Dendritic cell treated with granulocyte-macrophage colony-stimulating factor and Interleukin-4, amounts not matched to agents 40 ng/mL and 50 ng/mL, for 4 days (primary cell): ENCODE measurements at regions not wholly inside any gene's neighbourhood (a gene's known extent, or its start where the extent isn't known, plus 50 kb on each side); places are given as distances from the start of the nearest gene placed in this dataset.

Experiments
- H3K27ac Mint-ChIP-seq: one replicate; pipeline ENCODE4 v1.8.0; 2022; ENCODE audit warnings: mild to moderate bottlenecking, mixed read lengths
- H3K27me3 Mint-ChIP-seq: one replicate; pipeline ENCODE4 v1.8.0; 2022; ENCODE audit warnings: mild to moderate bottlenecking, mixed read lengths
- H3K36me3 Mint-ChIP-seq: one replicate; pipeline ENCODE4 v1.8.0; 2022; ENCODE audit warnings: low read depth, mixed read lengths
- H3K4me1 Mint-ChIP-seq: one replicate; pipeline ENCODE4 v1.8.0; 2022; ENCODE audit warnings: low read depth, mixed read lengths
- H3K4me3 Mint-ChIP-seq: one replicate; pipeline ENCODE4 v1.8.0; 2022; ENCODE audit warnings: mild to moderate bottlenecking, moderate library complexity, mixed read lengths
- H3K9me3 Mint-ChIP-seq: one replicate; pipeline ENCODE4 v1.8.0; 2022; ENCODE audit warnings: mixed read lengths
- intact Hi-C: fragments of 100-400 bp; cut with micrococcal nuclease; formaldehyde crosslinking; loops from one replicate; pipeline ENCODE4 v1.15.0; 2022

GRCh38 chr6:14972379-14973067, 273.3 kb upstream of the JARID2 start:
- Mint-ChIP-seq H3K36me3 (peaks cover 7% of the 10 kb centered on the region), H3K4me1 (peaks cover 42% of the 10 kb centered on the region), H3K27ac (peak overlapping the region; percentile 63), H3K4me3 (no peak overlapping the region), H3K9me3 (peaks cover 9% of the 10 kb centered on the region), H3K27me3 (no peaks in the 10 kb centered on the region)
- intact Hi-C loops = no loop called here

DNA sequence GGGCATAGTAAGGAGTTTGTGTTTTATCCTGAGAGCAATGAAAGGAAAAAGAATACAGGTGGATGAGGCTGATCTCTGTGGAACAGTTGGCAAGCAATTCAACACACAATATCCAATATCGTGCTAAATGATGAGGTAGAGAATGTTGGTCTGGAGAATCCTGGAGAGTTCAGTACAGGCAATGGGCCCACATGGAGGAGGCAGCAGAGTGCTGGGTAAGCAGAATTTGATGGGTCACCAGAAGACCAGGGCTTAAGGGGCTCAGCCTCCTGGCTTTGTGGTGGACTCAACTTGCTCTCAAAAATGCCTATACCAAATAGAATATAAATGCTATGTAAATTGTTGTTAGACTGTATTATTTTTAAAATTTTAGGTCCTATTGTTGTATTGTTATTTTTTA, 271.5 kb upstream of the JARID2 start:
- Mint-ChIP-seq H3K36me3 (peaks cover 2% of the 10 kb centered on the region), H3K9me3 (peaks cover 3% of the 10 kb centered on the region), H3K4me1 (peaks cover 36% of the 10 kb centered on the region), H3K4me3 (no peak overlapping the region), H3K27me3 (no peaks in the 10 kb centered on the region), H3K27ac (no peak overlapping the region)
- intact Hi-C loops = no loop called here

DNA sequence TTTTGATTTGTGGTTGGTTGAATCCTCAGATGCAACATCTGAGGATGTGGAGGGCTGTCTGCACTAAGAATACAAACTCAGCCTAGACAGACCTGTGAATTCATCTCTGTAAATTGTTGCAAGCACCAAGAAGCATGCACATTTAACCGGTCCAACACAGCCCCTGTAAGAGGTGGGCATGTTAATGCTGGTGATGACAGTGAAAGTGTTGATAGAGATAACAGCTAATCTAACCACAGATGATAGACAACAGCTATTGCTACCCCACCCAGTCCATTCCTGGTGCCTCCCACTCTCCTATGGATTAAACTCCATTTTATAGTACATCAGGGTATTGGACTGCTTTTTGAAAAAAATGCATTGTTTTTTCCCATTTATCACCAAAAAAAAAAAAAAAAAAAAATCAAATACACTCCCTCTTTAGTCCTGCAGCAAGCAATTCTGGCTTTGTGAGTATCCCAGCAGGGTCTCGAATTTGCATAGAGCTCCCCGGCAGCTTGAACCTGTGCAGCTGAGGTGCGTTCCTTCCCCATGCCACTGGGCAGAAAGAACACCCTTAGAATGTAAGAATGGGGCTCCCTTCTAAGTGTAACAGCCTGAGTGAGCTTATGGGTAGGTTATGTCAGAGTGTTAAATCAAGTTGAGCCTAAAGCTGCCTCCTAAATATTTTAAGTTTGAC, 270.9 kb upstream of the JARID2 start:
- no peaks in the 10 kb centered on the region for H3K9me3 Mint-ChIP-seq
- no peak overlapping the region for H3K27ac Mint-ChIP-seq
- intact Hi-C loops = no loop called here
- no peaks in the 10 kb centered on the region for H3K27me3 Mint-ChIP-seq
- H3K36me3 Mint-ChIP-seq = no peaks in the 10 kb centered on the region
- no peak overlapping the region for H3K4me3 Mint-ChIP-seq
- H3K4me1 Mint-ChIP-seq = peaks cover 30% of the 10 kb centered on the region

DNA sequence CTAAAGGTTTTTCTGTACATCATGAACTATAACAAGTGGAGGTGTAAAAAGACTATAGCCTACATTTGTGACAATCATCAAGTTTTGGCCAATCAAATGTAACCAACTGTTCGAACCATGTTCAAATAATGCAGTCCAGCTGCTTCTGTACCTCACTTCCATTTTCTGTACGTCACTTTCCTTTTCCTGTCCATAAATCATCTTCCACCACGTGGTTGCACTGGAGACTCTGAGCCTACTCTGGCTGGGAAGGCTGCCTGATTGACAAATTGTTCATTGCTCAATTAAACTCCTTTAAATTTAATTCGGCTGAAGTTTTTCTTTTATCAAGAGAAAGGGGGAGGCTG, 270.4 kb upstream of the JARID2 start:
- Mint-ChIP-seq H3K4me3 (no peak overlapping the region), H3K27me3 (no peaks in the 10 kb centered on the region), H3K36me3 (no peaks in the 10 kb centered on the region), H3K27ac (peak overlapping the region; percentile 50), H3K9me3 (no peaks in the 10 kb centered on the region), H3K4me1 (peaks cover 28% of the 10 kb centered on the region)
- intact Hi-C loops = no loop called here

DNA sequence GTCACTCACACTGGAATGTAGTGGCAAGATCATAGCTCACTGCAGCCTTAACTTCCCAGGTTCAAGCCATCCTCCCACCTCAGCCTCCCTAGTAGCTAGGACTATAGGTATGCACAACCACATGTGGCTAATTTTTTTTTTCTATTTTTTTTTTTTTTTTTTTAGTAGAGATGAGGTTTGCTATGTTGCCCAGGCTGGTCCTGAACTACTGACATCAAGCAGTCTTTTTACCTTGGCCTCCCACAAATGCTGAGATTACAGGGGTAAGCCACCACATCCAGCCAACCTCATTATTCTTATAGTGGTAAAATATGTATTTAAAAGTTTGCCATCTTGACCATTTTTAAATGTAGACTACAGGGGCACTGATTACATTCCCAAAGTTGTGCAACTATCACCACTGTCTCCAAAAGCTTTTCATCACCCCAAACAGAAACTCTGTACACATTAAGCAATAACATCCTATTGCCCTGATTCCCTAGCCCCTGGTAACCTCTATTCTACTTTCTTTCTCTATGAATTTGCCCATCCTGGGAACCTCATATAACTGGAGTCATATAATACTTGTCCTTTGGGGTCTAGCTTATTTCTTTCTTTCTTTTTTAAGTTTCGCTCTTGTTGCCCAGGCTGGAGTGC, 268.0 kb upstream of the JARID2 start:
- no peaks in the 10 kb centered on the region for H3K9me3 Mint-ChIP-seq
- no peaks in the 10 kb centered on the region for H3K27me3 Mint-ChIP-seq
- intact Hi-C loops = no loop called here
- no peaks in the 10 kb centered on the region for H3K36me3 Mint-ChIP-seq
- peaks cover 41% of the 10 kb centered on the region for H3K4me1 Mint-ChIP-seq
- no peak overlapping the region for H3K4me3 Mint-ChIP-seq
- H3K27ac Mint-ChIP-seq = peak overlapping the region; percentile 64

DNA sequence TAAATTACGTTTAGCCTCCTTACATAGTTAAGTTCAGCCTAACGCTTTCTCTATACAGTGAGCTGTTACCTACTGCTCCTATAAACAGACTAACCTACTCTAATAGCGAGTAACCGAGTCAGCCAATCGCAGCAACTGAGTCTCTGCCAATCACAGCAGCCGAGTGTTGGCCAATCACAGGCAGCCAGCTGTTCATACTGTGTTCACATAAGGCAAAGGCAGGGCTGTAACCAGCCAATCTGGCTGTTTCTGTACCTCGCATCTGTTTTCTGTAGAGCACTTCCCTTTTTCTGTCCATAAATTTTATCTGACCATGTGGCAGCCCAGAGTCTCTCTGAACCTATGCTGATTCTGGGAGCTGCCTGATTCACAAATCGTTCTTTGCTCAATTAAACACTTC, 263.9 kb upstream of the JARID2 start:
- no peaks in the 10 kb centered on the region for H3K36me3 Mint-ChIP-seq
- H3K27ac Mint-ChIP-seq = peak overlapping the region; percentile 72

GRCh38 chr6:14983599-14984518, 262.0 kb upstream of the JARID2 start:
- intact Hi-C loops = no loop called here

More for the DNA sequence above, 263.9 kb upstream of the JARID2 start:
- no peak overlapping the region for H3K4me3 Mint-ChIP-seq
- peaks cover 60% of the 10 kb centered on the region for H3K4me1 Mint-ChIP-seq
- intact Hi-C loops = no loop called here
- H3K27me3 Mint-ChIP-seq = no peaks in the 10 kb centered on the region
- H3K9me3 Mint-ChIP-seq = no peaks in the 10 kb centered on the region

GRCh38 chr6:14984519-14984853, 261.4 kb upstream of the JARID2 start:
- Mint-ChIP-seq H3K27me3 (no peaks in the 10 kb centered on the region), H3K27ac (peak overlapping the region; percentile 72), H3K4me1 (peaks cover 54% of the 10 kb centered on the region), H3K36me3 (no peaks in the 10 kb centered on the region), H3K4me3 (no peak overlapping the region), H3K9me3 (no peaks in the 10 kb centered on the region)
- intact Hi-C loops = no loop called here

More at GRCh38 chr6:14983599-14984518, 262.0 kb upstream of the JARID2 start:
- H3K4me3 Mint-ChIP-seq = no peak overlapping the region
- no peaks in the 10 kb centered on the region for H3K36me3 Mint-ChIP-seq
- peak overlapping the region; percentile 72 for H3K27ac Mint-ChIP-seq
- peaks cover 54% of the 10 kb centered on the region for H3K4me1 Mint-ChIP-seq
- no peaks in the 10 kb centered on the region for H3K9me3 Mint-ChIP-seq
- H3K27me3 Mint-ChIP-seq = no peaks in the 10 kb centered on the region

GRCh38 chr6:14985366-14985765, 260.5 kb upstream of the JARID2 start:
- H3K27ac Mint-ChIP-seq = peak overlapping the region; percentile 72
- no peak overlapping the region for H3K4me3 Mint-ChIP-seq
- no peaks in the 10 kb centered on the region for H3K36me3 Mint-ChIP-seq
- H3K27me3 Mint-ChIP-seq = no peaks in the 10 kb centered on the region
- peaks cover 54% of the 10 kb centered on the region for H3K4me1 Mint-ChIP-seq
- intact Hi-C loops = no loop called here
- no peaks in the 10 kb centered on the region for H3K9me3 Mint-ChIP-seq

DNA sequence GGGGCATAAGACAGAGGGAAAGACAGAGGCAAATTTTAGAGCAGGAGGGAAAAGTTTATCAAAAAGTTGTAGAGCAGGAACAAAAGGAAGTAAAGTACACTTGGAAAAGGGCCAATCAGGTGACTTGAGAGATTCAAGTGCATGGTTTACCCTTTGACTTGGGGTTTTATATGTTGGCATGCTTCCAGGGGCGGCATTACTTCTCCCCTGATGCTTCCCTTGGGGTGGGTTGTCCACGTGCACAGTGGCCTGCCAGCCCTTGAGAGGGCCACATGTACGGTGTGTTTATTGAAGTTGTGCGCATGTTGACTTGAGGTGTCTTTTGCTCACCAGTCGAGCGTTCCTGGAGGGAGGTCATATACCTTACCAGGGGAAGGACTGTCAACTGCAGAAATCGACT, 259.5 kb upstream of the JARID2 start:
- intact Hi-C loops = no loop called here
- H3K9me3 Mint-ChIP-seq = no peaks in the 10 kb centered on the region
- H3K27ac Mint-ChIP-seq = no peak overlapping the region
- H3K4me1 Mint-ChIP-seq = peaks cover 52% of the 10 kb centered on the region
- H3K27me3 Mint-ChIP-seq = no peaks in the 10 kb centered on the region
- H3K36me3 Mint-ChIP-seq = no peaks in the 10 kb centered on the region
- no peak overlapping the region for H3K4me3 Mint-ChIP-seq

DNA sequence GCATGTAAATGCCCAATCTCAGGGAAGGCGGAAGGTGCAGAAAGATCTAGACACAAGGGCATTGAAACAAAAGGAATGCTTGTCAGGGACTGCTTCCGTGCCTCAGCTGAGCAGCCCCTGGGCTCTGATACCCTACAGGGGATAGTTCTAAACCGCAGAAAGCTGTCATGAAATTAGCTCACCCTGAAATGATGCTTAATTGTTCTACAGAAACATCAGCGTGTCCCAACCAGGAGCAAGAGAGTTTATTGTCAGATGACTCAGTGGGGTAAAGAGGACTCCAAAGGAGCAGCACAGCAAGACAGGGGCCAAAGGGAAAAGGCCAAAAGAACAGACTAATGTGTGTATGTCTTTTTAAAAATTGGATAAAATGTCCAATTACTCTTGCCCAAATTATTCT, 258.4 kb upstream of the JARID2 start:
- Mint-ChIP-seq H3K4me3 (no peak overlapping the region), H3K27ac (peak overlapping the region; percentile 40), H3K27me3 (no peaks in the 10 kb centered on the region), H3K9me3 (no peaks in the 10 kb centered on the region), H3K36me3 (no peaks in the 10 kb centered on the region), H3K4me1 (peaks cover 41% of the 10 kb centered on the region)
- intact Hi-C loops = no loop called here

GRCh38 chr6:14992382-14992781, 253.5 kb upstream of the JARID2 start:
- H3K4me1 Mint-ChIP-seq = peaks cover 7% of the 10 kb centered on the region
- H3K27ac Mint-ChIP-seq = no peak overlapping the region
- no peaks in the 10 kb centered on the region for H3K36me3 Mint-ChIP-seq
- intact Hi-C loops = no loop called here
- no peaks in the 10 kb centered on the region for H3K9me3 Mint-ChIP-seq
- no peaks in the 10 kb centered on the region for H3K27me3 Mint-ChIP-seq
- H3K4me3 Mint-ChIP-seq = no peak overlapping the region

GRCh38 chr6:14995208-14995607, 250.7 kb upstream of the JARID2 start:
- intact Hi-C loops = no loop called here
- H3K9me3 Mint-ChIP-seq = no peaks in the 10 kb centered on the region
- no peak overlapping the region for H3K4me3 Mint-ChIP-seq
- H3K27me3 Mint-ChIP-seq = no peaks in the 10 kb centered on the region
- H3K27ac Mint-ChIP-seq = no peak overlapping the region
- H3K4me1 Mint-ChIP-seq = peaks cover 13% of the 10 kb centered on the region
- no peaks in the 10 kb centered on the region for H3K36me3 Mint-ChIP-seq
